Vagina (tissue), 2 donors: ENCODE measurements at regions not wholly inside any gene's neighbourhood (a gene's known extent, or its start where the extent isn't known, plus 50 kb on each side); places are given as distances from the start of the nearest gene placed in this dataset.
A peak's percentile ranks its signal among the peaks of the same experiment; 100 is the strongest.

Experiments used
- DNase-seq, 2 donors: peaks; one replicate each; pipeline ENCODE4 v3.0.0-alpha.2; 2017; ENCODE audit errors: extremely low spot score in 2 of 2
- H3K27ac ChIP-seq: fragments of 200-600 bp; sonication (generic); one replicate; pipeline ENCODE4 v1.5.1; 2019
- H3K27me3 ChIP-seq: fragments of 200-600 bp; sonication (generic); one replicate; pipeline ENCODE4 v1.5.1; 2019
- H3K36me3 ChIP-seq, 2 donors: fragments of 200-600 bp; sonication (generic); one replicate each; pipeline ENCODE4 v1.5.1; 2017 to 2019
- H3K4me1 ChIP-seq: fragments of 200-600 bp; sonication (generic); one replicate; pipeline ENCODE4 v1.5.1; 2019
- H3K4me3 ChIP-seq, 2 donors: fragments of 200-600 bp; sonication (generic); 1 replicate in 1 of 2; 2 replicates in 1 of 2; pipeline ENCODE4 v1.5.1; 2016 to 2019
- H3K9me3 ChIP-seq: fragments of 200-600 bp; sonication (generic); one replicate; pipeline ENCODE4 v1.5.1; 2019
- CTCF ChIP-seq, 3 experiments: fragments of 450-650 bp in 2 of 3; fragments of 200-600 bp in 1 of 3; sonication (generic) in 1 of 3; IDR thresholded peaks; one replicate each; pipeline ENCODE4 v1.5.1; 2017 to 2019; ENCODE audit warnings: antibody characterized with exemption in 3 of 3, mild to moderate bottlenecking in 2 of 3, moderate library complexity in 2 of 3
- POLR2A ChIP-seq, 2 donors: fragments of 450-650 bp; IDR thresholded peaks; one replicate each; pipeline ENCODE4 v1.6.1; 2017; ENCODE audit warnings: antibody characterized with exemption in 2 of 2, mild to moderate bottlenecking in 2 of 2, moderate library complexity in 2 of 2
- POLR2AphosphoS5 ChIP-seq, 2 donors: sonication (generic); formaldehyde crosslinking; IDR thresholded peaks; one replicate each; pipeline ENCODE4 v1.9.0; 2017; ENCODE audit warnings: antibody characterized with exemption in 2 of 2, mild to moderate bottlenecking in 2 of 2, low read depth in 1 of 2; ENCODE audit not compliant: insufficient read depth in 1 of 2
- intact Hi-C: fragments of 100-400 bp; cut with DNase I; formaldehyde crosslinking; loops from one replicate; pipeline ENCODE4 v1.15.1; 2023

GRCh38 chr13:40217675-40218074 is 448.8 kb downstream of the FOXO1 start:
- Histone ChIP-seq H3K9me3 (no peaks in the 10 kb centered on the region), H3K4me1 (peaks cover 12% of the 10 kb centered on the region), H3K27me3 (no peaks in the 10 kb centered on the region), H3K4me3 (no peak overlapping the region), H3K27ac (no peak overlapping the region), H3K36me3 (no peaks in the 10 kb centered on the region)
- intact Hi-C loops = no loop called here
- TF ChIP-seq CTCF (IDR thresholded peaks at IDR 0.05) (no peak), POLR2A (IDR thresholded peaks at IDR 0.05) (no peak), POLR2AphosphoS5 (IDR thresholded peaks at IDR 0.05; ENCODE audit: insufficient read depth in 1 of 2, low read depth in 1 of 2) (no peak)
- no peak for DNase-seq

GRCh38 chr13:40220299-40220935 is 446.0 kb downstream of the FOXO1 start:
- TF ChIP-seq POLR2AphosphoS5 (IDR thresholded peaks at IDR 0.05; ENCODE audit: insufficient read depth in 1 of 2, low read depth in 1 of 2) = no peak
- TF ChIP-seq POLR2A (IDR thresholded peaks at IDR 0.05) = no peak
- no peak for TF ChIP-seq CTCF (IDR thresholded peaks at IDR 0.05)
- Histone ChIP-seq H3K4me1 (peaks cover 12% of the 10 kb centered on the region), H3K27ac (peak overlapping the region; percentile 73), H3K27me3 (no peaks in the 10 kb centered on the region), H3K9me3 (no peaks in the 10 kb centered on the region), H3K36me3 (no peaks in the 10 kb centered on the region), H3K4me3 (no peak overlapping the region)
- intact Hi-C loops = no loop called here
- no peak for DNase-seq

GRCh38 chr13:40221131-40221459 is 445.3 kb downstream of the FOXO1 start:
- H3K27ac ChIP-seq = peak overlapping the region; percentile 73
- H3K36me3 ChIP-seq = no peaks in the 10 kb centered on the region
- peaks cover 12% of the 10 kb centered on the region for H3K4me1 ChIP-seq
- TF ChIP-seq POLR2A (IDR thresholded peaks at IDR 0.05) = no peak
- TF ChIP-seq CTCF (IDR thresholded peaks at IDR 0.05) = no peak
- no peaks in the 10 kb centered on the region for H3K27me3 ChIP-seq
- intact Hi-C loops = no loop called here
- no peaks in the 10 kb centered on the region for H3K9me3 ChIP-seq
- DNase-seq = no peak
- H3K4me3 ChIP-seq = no peak overlapping the region

GRCh38 chr13:40221460-40222201 is 444.8 kb downstream of the FOXO1 start:
- H3K4me3 ChIP-seq = no peak overlapping the region
- H3K27ac ChIP-seq = peak overlapping the region; percentile 73
- intact Hi-C loops = no loop called here
- no peaks in the 10 kb centered on the region for H3K27me3 ChIP-seq
- no peaks in the 10 kb centered on the region for H3K9me3 ChIP-seq
- H3K36me3 ChIP-seq = no peaks in the 10 kb centered on the region
- no peak for DNase-seq
- peaks cover 12% of the 10 kb centered on the region for H3K4me1 ChIP-seq
- TF ChIP-seq POLR2A (IDR thresholded peaks at IDR 0.05) (no peak), POLR2AphosphoS5 (IDR thresholded peaks at IDR 0.05; ENCODE audit: insufficient read depth in 1 of 2, low read depth in 1 of 2) (peak in 1 of 2 donors; percentile 93), CTCF (IDR thresholded peaks at IDR 0.05) (no peak)

GRCh38 chr13:40223585-40223984 is 442.9 kb downstream of the FOXO1 start:
- Histone ChIP-seq H3K4me1 (peaks cover 12% of the 10 kb centered on the region), H3K9me3 (no peaks in the 10 kb centered on the region), H3K27me3 (no peaks in the 10 kb centered on the region), H3K4me3 (no peak overlapping the region), H3K27ac (no peak overlapping the region), H3K36me3 (no peaks in the 10 kb centered on the region)
- intact Hi-C loops = no loop called here
- DNase-seq = no peak
- TF ChIP-seq POLR2AphosphoS5 (IDR thresholded peaks at IDR 0.05; ENCODE audit: insufficient read depth in 1 of 2, low read depth in 1 of 2) (no peak), POLR2A (IDR thresholded peaks at IDR 0.05) (no peak), CTCF (IDR thresholded peaks at IDR 0.05) (no peak)
